SU-DHL-6 (cell line): ENCODE measurements at regions not wholly inside any gene's neighbourhood (a gene's known extent, or its start where the extent isn't known, plus 50 kb on each side); places are given as distances from the start of the nearest gene placed in this dataset.

ENCODE experiments used
- EZH2phosphoT487 ChIP-seq: fragments of 200-600 bp; sonication (generic), shearing (Covaris generic); conservative IDR thresholded peaks from 2 replicates; pipeline ENCODE4 v1.6.1; 2018; ENCODE audit warnings: mild to moderate bottlenecking, antibody characterized with exemption, low read length, moderate library complexity, mixed read lengths
- TF ChIP-seq, protein P1 (sequence below): fragments of 200-600 bp; sonication (generic); IDR thresholded peaks from one replicate; pipeline ENCODE4 v1.5.1; 2017; ENCODE audit warnings: antibody characterized with exemption, mild to moderate bottlenecking, low read length, moderate library complexity; ENCODE audit not compliant: insufficient read depth, poor library complexity, severe bottlenecking

DNA sequence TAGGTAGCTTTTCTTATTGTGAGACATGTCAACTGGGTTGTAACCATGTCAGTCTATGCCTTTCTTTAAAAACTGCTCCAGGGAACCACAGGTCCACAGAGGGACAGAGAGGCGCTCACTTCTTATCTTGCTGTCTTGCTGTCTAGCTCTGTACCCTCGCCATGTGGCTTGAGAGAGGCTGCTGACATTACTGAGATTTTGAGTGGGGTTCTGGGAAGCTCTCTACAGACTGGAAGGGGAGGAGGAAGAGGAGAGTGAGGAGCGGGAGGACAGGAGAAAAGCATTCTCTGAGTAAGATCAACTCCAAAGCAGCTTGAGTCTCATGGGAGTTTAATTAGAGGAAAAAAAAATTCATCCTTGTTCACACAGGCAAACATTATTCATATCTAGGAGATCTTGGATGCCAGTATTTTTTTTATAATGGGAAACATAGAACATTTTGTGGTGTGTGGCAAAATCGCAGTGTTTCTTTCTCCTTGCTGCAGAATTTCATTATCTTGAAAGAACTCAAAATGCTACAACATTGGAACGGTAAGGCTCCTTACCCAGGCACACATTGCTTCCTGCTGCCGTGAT, 1037.0 kb upstream of the NR2F2 start:
- TF ChIP-seq EZH2phosphoT487 = no peak
- TF ChIP-seq, protein P1, sequence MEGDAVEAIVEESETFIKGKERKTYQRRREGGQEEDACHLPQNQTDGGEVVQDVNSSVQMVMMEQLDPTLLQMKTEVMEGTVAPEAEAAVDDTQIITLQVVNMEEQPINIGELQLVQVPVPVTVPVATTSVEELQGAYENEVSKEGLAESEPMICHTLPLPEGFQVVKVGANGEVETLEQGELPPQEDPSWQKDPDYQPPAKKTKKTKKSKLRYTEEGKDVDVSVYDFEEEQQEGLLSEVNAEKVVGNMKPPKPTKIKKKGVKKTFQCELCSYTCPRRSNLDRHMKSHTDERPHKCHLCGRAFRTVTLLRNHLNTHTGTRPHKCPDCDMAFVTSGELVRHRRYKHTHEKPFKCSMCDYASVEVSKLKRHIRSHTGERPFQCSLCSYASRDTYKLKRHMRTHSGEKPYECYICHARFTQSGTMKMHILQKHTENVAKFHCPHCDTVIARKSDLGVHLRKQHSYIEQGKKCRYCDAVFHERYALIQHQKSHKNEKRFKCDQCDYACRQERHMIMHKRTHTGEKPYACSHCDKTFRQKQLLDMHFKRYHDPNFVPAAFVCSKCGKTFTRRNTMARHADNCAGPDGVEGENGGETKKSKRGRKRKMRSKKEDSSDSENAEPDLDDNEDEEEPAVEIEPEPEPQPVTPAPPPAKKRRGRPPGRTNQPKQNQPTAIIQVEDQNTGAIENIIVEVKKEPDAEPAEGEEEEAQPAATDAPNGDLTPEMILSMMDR = no peak
